H1 (cell line): ENCODE measurements at regions not wholly inside any gene's neighbourhood (a gene's known extent, or its start where the extent isn't known, plus 50 kb on each side); places are given as distances from the start of the nearest gene placed in this dataset.

Source experiments
- GABPA ChIP-seq: IDR thresholded peaks from 2 replicates; pipeline ENCODE4 v1.6.1; 2011; ENCODE audit warnings: mild to moderate bottlenecking, low read length, moderate library complexity, borderline replicate concordance; ENCODE audit not compliant: insufficient read depth

DNA sequence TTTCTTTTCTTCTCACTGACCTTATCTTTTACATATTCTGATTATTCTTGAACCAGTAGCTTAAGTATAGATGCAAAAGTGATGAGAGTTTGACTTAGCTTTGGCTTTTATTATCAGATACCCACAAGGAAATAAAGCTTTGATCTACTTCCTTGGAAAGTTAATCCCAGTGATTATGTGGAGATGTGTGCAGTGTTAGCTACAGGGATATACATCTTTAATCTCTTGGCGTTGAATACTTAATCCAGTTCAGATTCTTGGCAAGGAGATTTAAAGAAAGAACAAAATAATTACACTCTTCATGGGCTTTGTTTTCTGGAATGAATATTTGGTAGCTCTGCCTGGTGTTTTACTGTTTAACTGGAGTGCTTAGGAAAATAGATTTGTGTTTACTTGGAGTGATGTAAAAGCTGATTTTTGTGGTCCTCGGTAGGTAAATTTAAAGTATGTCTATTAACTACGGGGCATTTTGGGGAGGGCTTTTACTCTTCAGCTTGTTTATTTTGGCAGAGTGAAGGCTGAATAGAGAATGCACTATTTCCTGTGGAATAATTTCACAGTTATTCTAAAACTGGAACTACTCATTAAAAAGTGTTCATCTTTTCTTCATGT, 150.1 kb upstream of the LRIG3 start (continued):
- no peak for TF ChIP-seq GABPA
